Gastrocnemius medialis (tissue), 4 donors: ENCODE measurements at regions not wholly inside any gene's neighbourhood (a gene's known extent, or its start where the extent isn't known, plus 50 kb on each side); places are given as distances from the start of the nearest gene placed in this dataset.
"Not testable (repeated sequence)": the region's sequence is repeated elsewhere in the genome, so short reads cannot be mapped to it uniquely, and the experiment has no call there.

Experiments
- ATAC-seq, 2 donors: fragments of 150-250 bp; one replicate each; pipeline ENCODE4 v1.9.1; 2016
- DNase-seq, 2 donors: peaks; one replicate each; pipeline ENCODE4 v3.0.0-alpha.2; 2019
- H3K27ac ChIP-seq, 4 donors: fragments of 200-600 bp; sonication (generic); 1 replicate in 1 of 4; 2 replicates in 3 of 4; pipeline ENCODE4 v1.5.1; 2016 to 2018; ENCODE audit warnings: mild to moderate bottlenecking in 2 of 4, moderate library complexity in 1 of 4
- H3K27me3 ChIP-seq, 3 donors: fragments of 200-600 bp; sonication (generic) in 2 of 3; 1 replicate in 1 of 3; 2 replicates in 2 of 3; pipeline versions ENCODE4 v1.5.1 to v1.6.0; 2016 to 2019; ENCODE audit warnings: mild to moderate bottlenecking in 1 of 3, moderate library complexity in 1 of 3
- H3K36me3 ChIP-seq, 2 donors: fragments of 200-600 bp; sonication (generic) in 1 of 2; one replicate each; pipeline ENCODE4 v1.5.1; 2017 to 2018
- H3K4me1 ChIP-seq, 2 donors: fragments of 200-600 bp; sonication (generic) in 1 of 2; one replicate each; pipeline ENCODE4 v1.5.1; 2016 to 2017; ENCODE audit warnings: mild to moderate bottlenecking in 2 of 2
- H3K4me3 ChIP-seq, 4 donors: fragments of 200-600 bp; sonication (generic) in 3 of 4; 1 replicate in 1 of 4; 2 replicates in 3 of 4; pipeline ENCODE4 v1.5.1; 2016 to 2019; ENCODE audit warnings: mild to moderate bottlenecking in 2 of 4
- H3K9me3 ChIP-seq, 3 donors: fragments of 200-600 bp; sonication (generic) in 2 of 3; 1 replicate in 1 of 3; 2 replicates in 2 of 3; pipeline ENCODE4 v1.5.1; 2016 to 2019
- CTCF ChIP-seq, 5 experiments: fragments of 450-650 bp in 3 of 5; fragments of 200-600 bp in 2 of 5; sonication (generic) in 2 of 5; IDR thresholded peaks in 4 of 5; conservative IDR thresholded peaks in 1 of 5; 1 replicate in 4 of 5; 2 replicates in 1 of 5; pipeline ENCODE4 v1.5.1; 2016 to 2019; ENCODE audit warnings: antibody characterized with exemption in 5 of 5, mild to moderate bottlenecking in 3 of 5, moderate library complexity in 3 of 5
- POLR2A ChIP-seq, 2 donors: fragments of 450-650 bp; IDR thresholded peaks; one replicate each; pipeline ENCODE4 v1.6.1; 2017; ENCODE audit warnings: antibody characterized with exemption in 2 of 2, mild to moderate bottlenecking in 2 of 2, moderate library complexity in 2 of 2
- in situ Hi-C, 4 donors: fragments of 200-750 bp; cut with MboI; loops; one replicate each; pipeline versions ENCODE4 v1.15.0 to v1.8.0; 2017; ENCODE audit warnings: low sequenced_read_pairs in 4 of 4
- intact Hi-C: fragments of 100-400 bp; cut with DNase I; formaldehyde crosslinking; loops from one replicate; pipeline ENCODE4 v1.15.1; 2023; ENCODE audit warnings: low total_unique reads

GRCh38 chr18:30855762-30856161, 186.8 kb downstream of the DSC3 start:
- in situ Hi-C loops = loop anchor here in 1 of 4 donors (25.0 kb wide), 1 partner anchor 93 kb away; no protein-coding TSS in a partner anchor
- no peak for ATAC-seq
- Histone ChIP-seq H3K4me1 (no peaks in the 10 kb centered on the region), H3K36me3 (no peaks in the 10 kb centered on the region), H3K27ac (no peak overlapping the region), H3K27me3 (no peaks in the 10 kb centered on the region), H3K9me3 (no peaks in the 10 kb centered on the region), H3K4me3 (no peak overlapping the region)
- intact Hi-C loops = no loop called here
- no peak for DNase-seq
- TF ChIP-seq POLR2A (IDR thresholded peaks at IDR 0.05) = no peak
- no peak for TF ChIP-seq CTCF (IDR thresholded peaks at IDR 0.05 in 4 of 5, conservative IDR thresholded peaks at IDR 0.05 in 1 of 5)

- in situ Hi-C loops (loop anchor here in 1 of 4 donors (25.0 kb wide), 1 partner anchor 91 kb away; no protein-coding TSS in a partner anchor), intact Hi-C loops (no loop called here)
- TF ChIP-seq CTCF (IDR thresholded peaks at IDR 0.05 in 4 of 5, conservative IDR thresholded peaks at IDR 0.05 in 1 of 5) (no peak), POLR2A (IDR thresholded peaks at IDR 0.05) (no peak)
- no peak for ATAC-seq
- Histone ChIP-seq H3K4me3 (no peak overlapping the region), H3K27ac (no peak overlapping the region), H3K4me1 (no peaks in the 10 kb centered on the region), H3K9me3 (no peaks in the 10 kb centered on the region), H3K27me3 (no peaks in the 10 kb centered on the region), H3K36me3 (no peaks in the 10 kb centered on the region)
- DNase-seq = no peak
These were observed 189.6 kb downstream of the DSC3 start for GRCh38 chr18:30852980-30853379.

GRCh38 chr18:30852541-30852940, 190.0 kb downstream of the DSC3 start:
- Histone ChIP-seq H3K9me3 (no peaks in the 10 kb centered on the region), H3K27ac (no peak overlapping the region), H3K4me1 (no peaks in the 10 kb centered on the region), H3K27me3 (no peaks in the 10 kb centered on the region), H3K4me3 (no peak overlapping the region), H3K36me3 (no peaks in the 10 kb centered on the region)
- TF ChIP-seq POLR2A (IDR thresholded peaks at IDR 0.05) (no peak), CTCF (IDR thresholded peaks at IDR 0.05 in 4 of 5, conservative IDR thresholded peaks at IDR 0.05 in 1 of 5) (no peak)
- intact Hi-C loops = no loop called here
- ATAC-seq (no peak), DNase-seq (no peak)
- in situ Hi-C loops = loop anchor here in 1 of 4 donors (25.0 kb wide), 1 partner anchor 90 kb away; no protein-coding TSS in a partner anchor

- not testable (repeated sequence) for H3K4me1 ChIP-seq, DNase-seq
These were observed 203.4 kb downstream of the DSC3 start for GRCh38 chr18:30839056-30839561.

GRCh38 chr18:30828700-30829099, 213.8 kb downstream of the DSC3 start:
- in situ Hi-C loops = no loop called here
- intact Hi-C loops = no loop called here

More at GRCh38 chr18:30839056-30839561, 203.4 kb downstream of the DSC3 start:
- H3K27me3 ChIP-seq, H3K4me3 ChIP-seq, H3K27ac ChIP-seq, intact Hi-C loops, H3K36me3 ChIP-seq, H3K9me3 ChIP-seq, ATAC-seq, in situ Hi-C loops: not testable (repeated sequence)

More at GRCh38 chr18:30828700-30829099, 213.8 kb downstream of the DSC3 start:
- no peaks in the 10 kb centered on the region for H3K27me3 ChIP-seq
- H3K9me3 ChIP-seq = no peaks in the 10 kb centered on the region
- TF ChIP-seq CTCF (IDR thresholded peaks at IDR 0.05 in 4 of 5, conservative IDR thresholded peaks at IDR 0.05 in 1 of 5) (no peak), POLR2A (IDR thresholded peaks at IDR 0.05) (no peak)
- ATAC-seq (no peak), DNase-seq (no peak)
- H3K27ac ChIP-seq = no peak overlapping the region
- H3K36me3 ChIP-seq = no peaks in the 10 kb centered on the region
- H3K4me3 ChIP-seq = no peak overlapping the region
- no peaks in the 10 kb centered on the region for H3K4me1 ChIP-seq
